T47D (cell line): ENCODE measurements at regions not wholly inside any gene's neighbourhood (a gene's known extent, or its start where the extent isn't known, plus 50 kb on each side); places are given as distances from the start of the nearest gene placed in this dataset.
A peak's percentile ranks its signal among the peaks of the same experiment; 100 is the strongest.

Experiments used
- DNase-seq, 2 experiments: peaks; one replicate each; pipeline versions ENCODE4 v3.0.0 to v3.0.0-alpha.2; 2011 to 2012; ENCODE audit warnings: low read depth in 1 of 2, low spot score in 1 of 2
- JUND ChIP-seq: IDR thresholded peaks from 2 replicates; pipeline ENCODE4 v1.6.1; 2012; ENCODE audit warnings: low read depth
- in situ Hi-C: cut with HindIII; loops from 2 replicates; pipeline ENCODE4 v1.10.0; 2016; ENCODE audit warnings: low sequenced_read_pairs, low pct_unique_long_range_greater_than_20kb

- DNase-seq, result peak; percentile 37 to 82
- in situ Hi-C loops, result no loop called here
Observed at GRCh38 chr9:107131108-107131799, 151.8 kb upstream of the RAD23B start.

GRCh38 chr9:107136296-107136695, 146.8 kb upstream of the RAD23B start:
- in situ Hi-C loops, result no loop called here
- DNase-seq, result no peak
- no peak for TF ChIP-seq JUND

More at GRCh38 chr9:107131108-107131799, 151.8 kb upstream of the RAD23B start:
- no peak for TF ChIP-seq JUND

- in situ Hi-C loops, result no loop called here
- TF ChIP-seq JUND, result no peak
- peak; percentile 28 to 62 for DNase-seq
Observed at GRCh38 chr9:107137495-107138202, 145.4 kb upstream of the RAD23B start.

GRCh38 chr9:107138261-107138992, 144.7 kb upstream of the RAD23B start:
- in situ Hi-C loops, result no loop called here
- no peak for TF ChIP-seq JUND
- no peak for DNase-seq

GRCh38 chr9:107141967-107142366, 141.1 kb upstream of the RAD23B start:
- DNase-seq, result peak in 1 of 2 experiments; percentile 67
- TF ChIP-seq JUND, result no peak
- in situ Hi-C loops, result no loop called here

GRCh38 chr9:107142430-107142829, 140.6 kb upstream of the RAD23B start:
- no peak for TF ChIP-seq JUND
- in situ Hi-C loops, result no loop called here
- peak in 1 of 2 experiments; percentile 31 for DNase-seq

GRCh38 chr9:107142896-107143603, 140.0 kb upstream of the RAD23B start:
- TF ChIP-seq JUND, result no peak
- no peak for DNase-seq

GRCh38 chr9:107144475-107144874, 138.6 kb upstream of the RAD23B start:
- DNase-seq, result no peak
- in situ Hi-C loops, result no loop called here
- no peak for TF ChIP-seq JUND

More at GRCh38 chr9:107142896-107143603, 140.0 kb upstream of the RAD23B start:
- in situ Hi-C loops, result no loop called here

- DNase-seq, result no peak
- TF ChIP-seq JUND, result no peak
- in situ Hi-C loops, result no loop called here
Observed at GRCh38 chr9:107147134-107147533, 135.9 kb upstream of the RAD23B start.

GRCh38 chr9:107148216-107148615, 134.9 kb upstream of the RAD23B start:
- TF ChIP-seq JUND, result no peak
- in situ Hi-C loops, result no loop called here
- no peak for DNase-seq

- in situ Hi-C loops, result no loop called here
Observed at GRCh38 chr9:107149756-107150155, 133.3 kb upstream of the RAD23B start.

GRCh38 chr9:107153336-107153735, 129.7 kb upstream of the RAD23B start:
- in situ Hi-C loops, result no loop called here
- TF ChIP-seq JUND, result no peak
- no peak for DNase-seq

More at GRCh38 chr9:107149756-107150155, 133.3 kb upstream of the RAD23B start:
- TF ChIP-seq JUND, result no peak
- no peak for DNase-seq
